ENCODE measurements at regions not wholly inside any gene's neighbourhood (a gene's known extent, or its start where the extent isn't known, plus 50 kb on each side); places are given as distances from the start of the nearest gene placed in this dataset.
"Not testable (repeated sequence)": the region's sequence is repeated elsewhere in the genome, so short reads cannot be mapped to it uniquely, and the experiment has no call there.

- H3K27ac Mint-ChIP-seq = no peak overlapping the region
- no peaks in the 10 kb centered on the region for H3K36me3 Mint-ChIP-seq
- DNase-seq (ENCODE audit: low spot score in 2 of 2) (no peak), ATAC-seq (no peak)
- H3K9me3 Mint-ChIP-seq = no peaks in the 10 kb centered on the region
These were observed 302.9 kb upstream of the DPPA4 start for GRCh38 chr3:109640146-109640652.

DNA sequence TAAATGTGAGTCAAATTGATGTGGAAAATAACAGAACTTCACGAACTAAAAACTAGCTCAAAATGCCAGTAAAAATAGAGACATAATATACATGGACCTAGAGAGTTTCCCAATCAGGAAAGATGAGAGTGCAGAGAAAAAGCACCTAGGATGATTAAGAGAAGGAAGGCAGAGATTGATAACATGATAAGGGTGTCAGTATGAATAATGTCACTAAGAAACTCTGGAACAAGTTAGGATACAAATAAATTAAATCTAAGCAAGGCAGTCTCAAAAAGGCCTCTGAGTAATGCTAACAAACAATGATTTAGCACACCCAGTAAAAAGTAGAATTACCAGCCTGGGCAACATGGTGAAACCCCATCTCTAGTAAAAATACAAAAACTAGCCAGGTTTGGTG is 304.7 kb upstream of the DPPA4 start:
- DNase-seq (ENCODE audit: low spot score in 2 of 2) (no peak), ATAC-seq (no peak)
- H3K9me3 Mint-ChIP-seq = no peaks in the 10 kb centered on the region
- no peaks in the 10 kb centered on the region for H3K36me3 Mint-ChIP-seq
- no peak overlapping the region for H3K27ac Mint-ChIP-seq

DNA sequence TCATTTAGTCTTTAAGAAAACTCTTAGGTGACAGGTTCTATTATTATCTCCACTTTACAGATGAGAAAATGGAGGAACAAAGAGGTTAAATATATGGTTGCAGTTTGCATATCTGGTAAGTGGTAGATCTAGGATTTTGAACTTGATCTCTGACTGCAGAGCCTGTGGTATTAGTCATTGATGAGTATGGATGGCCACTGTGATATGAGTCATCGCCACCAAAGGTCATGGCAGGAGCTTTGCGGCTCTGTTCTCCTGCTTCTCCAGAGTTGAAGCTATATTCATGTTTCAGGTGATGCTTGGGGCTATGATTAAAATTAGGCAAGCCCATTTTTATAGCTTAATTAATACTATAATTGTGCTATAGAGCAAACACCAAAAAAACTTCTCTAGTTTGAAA is 306.2 kb upstream of the DPPA4 start:
- Mint-ChIP-seq H3K9me3 (no peaks in the 10 kb centered on the region), H3K36me3 (no peaks in the 10 kb centered on the region), H3K27ac (no peak overlapping the region)
- ATAC-seq (peak; percentile 50 to 74), DNase-seq (ENCODE audit: low spot score in 2 of 2) (no peak)

- H3K36me3 Mint-ChIP-seq = no peaks in the 10 kb centered on the region
- no peak for ATAC-seq
- no peak overlapping the region for H3K27ac Mint-ChIP-seq
- DNase-seq (ENCODE audit: low spot score in 2 of 2) = no peak
- no peaks in the 10 kb centered on the region for H3K9me3 Mint-ChIP-seq
These were observed 307.0 kb upstream of the DPPA4 start for GRCh38 chr3:109644332-109644731.

GRCh38 chr3:109644746-109645145 is 307.4 kb upstream of the DPPA4 start:
- H3K36me3 Mint-ChIP-seq = no peaks in the 10 kb centered on the region
- DNase-seq (ENCODE audit: low spot score in 2 of 2) = no peak

GRCh38 chr3:109648027-109648426 is 310.7 kb upstream of the DPPA4 start:
- Mint-ChIP-seq H3K27ac (no peak overlapping the region), H3K9me3 (peaks cover 10% of the 10 kb centered on the region in 2 donors), H3K36me3 (no peaks in the 10 kb centered on the region)
- DNase-seq (ENCODE audit: low spot score in 2 of 2) = no peak
- no peak for ATAC-seq

More at GRCh38 chr3:109644746-109645145, 307.4 kb upstream of the DPPA4 start:
- H3K9me3 Mint-ChIP-seq = no peaks in the 10 kb centered on the region
- no peak overlapping the region for H3K27ac Mint-ChIP-seq
- no peak for ATAC-seq

DNA sequence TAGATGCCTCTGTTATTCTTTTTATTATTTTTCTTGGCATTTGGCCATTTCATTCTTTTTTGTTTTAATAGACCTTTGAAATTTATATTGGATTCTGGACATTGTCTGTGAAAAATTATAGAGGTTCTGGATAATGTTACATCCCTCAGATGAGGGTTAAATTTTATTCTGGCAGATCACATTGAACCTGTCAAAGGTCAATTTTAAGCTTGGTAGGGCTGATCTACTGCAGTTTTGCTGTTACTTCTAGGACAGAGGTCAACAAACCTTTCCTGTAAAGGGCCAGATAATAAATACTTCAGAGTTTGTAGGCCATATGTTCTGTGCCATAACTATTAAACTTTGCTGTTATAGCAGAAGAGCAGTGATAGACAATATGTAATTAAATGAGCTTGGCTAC is 318.9 kb upstream of the DPPA4 start:
- DNase-seq (ENCODE audit: low spot score in 2 of 2) (no peak), ATAC-seq (no peak)
- Mint-ChIP-seq H3K27ac (no peak overlapping the region), H3K9me3 (peaks cover 0 to 7% of the 10 kb centered on the region in 2 donors), H3K36me3 (no peaks in the 10 kb centered on the region)

GRCh38 chr3:109678600-109678999 is 341.3 kb upstream of the DPPA4 start:
- no peaks in the 10 kb centered on the region for H3K9me3 Mint-ChIP-seq
- ATAC-seq (no peak), DNase-seq (ENCODE audit: low spot score in 2 of 2) (no peak)
- H3K27ac Mint-ChIP-seq = no peak overlapping the region
- no peaks in the 10 kb centered on the region for H3K36me3 Mint-ChIP-seq

- Mint-ChIP-seq H3K9me3 (no peaks in the 10 kb centered on the region), H3K36me3 (no peaks in the 10 kb centered on the region), H3K27ac (no peak overlapping the region)
- DNase-seq (ENCODE audit: low spot score in 2 of 2) (no peak), ATAC-seq (no peak)
These were observed 342.3 kb upstream of the DPPA4 start for GRCh38 chr3:109679664-109680063.

- ATAC-seq = no peak
- no peak for DNase-seq (ENCODE audit: low spot score in 2 of 2)
- peaks cover 4% of the 10 kb centered on the region in 2 donors for H3K9me3 Mint-ChIP-seq
- no peaks in the 10 kb centered on the region for H3K36me3 Mint-ChIP-seq
- no peak overlapping the region for H3K27ac Mint-ChIP-seq
These were observed 346.4 kb upstream of the DPPA4 start for GRCh38 chr3:109683746-109684145.

DNA sequence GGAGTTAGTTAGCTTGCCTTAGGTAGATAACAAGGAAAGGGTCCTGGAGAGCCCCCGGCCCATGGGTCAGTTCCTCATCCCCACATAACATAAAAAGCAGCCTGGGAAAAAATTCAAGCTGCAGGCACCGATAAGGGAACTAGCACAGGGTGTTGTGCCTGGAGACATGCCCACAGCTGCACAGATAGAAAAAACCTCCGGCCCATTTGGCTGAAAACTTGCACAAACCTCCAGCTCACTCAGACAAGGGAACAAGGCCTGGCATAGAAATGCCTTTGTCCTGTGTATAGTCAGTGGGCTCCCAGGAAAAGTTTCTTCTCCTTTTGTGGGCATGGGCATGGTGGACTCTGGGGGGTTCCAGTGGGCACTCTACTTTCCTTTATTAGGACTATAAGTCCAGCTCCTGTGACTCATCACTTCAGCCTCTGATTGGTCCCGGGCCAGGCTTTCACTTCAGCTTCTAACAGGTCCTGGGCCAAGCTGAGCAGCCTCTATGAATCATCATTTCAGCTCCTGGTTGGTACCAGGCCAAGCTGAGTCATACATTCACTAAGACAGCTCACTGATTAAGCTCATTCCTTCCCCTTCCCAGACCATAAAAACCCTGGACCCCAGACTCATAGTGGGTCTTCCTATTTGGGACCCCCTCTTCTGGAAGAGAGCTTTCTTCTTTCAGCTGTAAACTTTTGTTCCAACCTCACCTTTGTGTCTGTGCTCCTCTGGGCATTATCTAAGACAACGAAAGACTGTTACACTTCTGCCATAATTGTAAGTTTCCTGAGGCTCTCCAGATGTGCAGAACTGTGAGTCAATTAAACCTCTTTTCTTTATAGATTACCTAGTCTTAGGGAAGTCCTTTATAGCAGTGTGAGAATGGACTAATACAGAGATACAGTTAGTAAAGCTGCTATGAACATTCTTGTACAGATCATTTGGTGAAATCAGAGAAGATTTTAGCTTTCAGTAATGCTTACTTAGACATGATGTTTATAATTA is 348.0 kb upstream of the DPPA4 start:
- DNase-seq (ENCODE audit: low spot score in 2 of 2) (no peak), ATAC-seq (no peak)
- Mint-ChIP-seq H3K9me3 (peaks cover 4 to 6% of the 10 kb centered on the region in 2 donors), H3K36me3 (no peaks in the 10 kb centered on the region), H3K27ac (no peak overlapping the region)

- Mint-ChIP-seq H3K27ac (no peak overlapping the region), H3K9me3 (peaks cover 17 to 23% of the 10 kb centered on the region in 2 donors), H3K36me3 (peaks cover 0 to 15% of the 10 kb centered on the region in 2 donors)
- ATAC-seq = no peak
- no peak for DNase-seq (ENCODE audit: low spot score in 2 of 2)
These were observed 350.3 kb upstream of the DPPA4 start for GRCh38 chr3:109687626-109688025.

- Mint-ChIP-seq H3K36me3 (peaks cover 0 to 18% of the 10 kb centered on the region in 2 donors), H3K27ac (no peak overlapping the region), H3K9me3 (peaks cover 15 to 17% of the 10 kb centered on the region in 2 donors)
- ATAC-seq (no peak), DNase-seq (ENCODE audit: low spot score in 2 of 2) (no peak)
These were observed 359.6 kb upstream of the DPPA4 start for GRCh38 chr3:109696932-109697331.

- no peak overlapping the region for H3K27ac Mint-ChIP-seq
- peak in 1 of 2 donors; percentile 19 for DNase-seq (ENCODE audit: low spot score in 2 of 2)
These were observed 364.9 kb upstream of the DPPA4 start for GRCh38 chr3:109702252-109702651.

GRCh38 chr3:109702976-109703375 is 365.6 kb upstream of the DPPA4 start:
- ATAC-seq = no peak
- H3K36me3 Mint-ChIP-seq = peaks cover 0 to 7% of the 10 kb centered on the region in 2 donors
- no peak for DNase-seq (ENCODE audit: low spot score in 2 of 2)
- peaks cover 0 to 17% of the 10 kb centered on the region in 2 donors for H3K9me3 Mint-ChIP-seq
- H3K27ac Mint-ChIP-seq = no peak overlapping the region

More at GRCh38 chr3:109702252-109702651, 364.9 kb upstream of the DPPA4 start:
- ATAC-seq = peak; percentile 94 to 98
- Mint-ChIP-seq H3K9me3 (peaks cover 0 to 17% of the 10 kb centered on the region in 2 donors), H3K36me3 (peaks cover 0 to 7% of the 10 kb centered on the region in 2 donors)

GRCh38 chr3:109705133-109705532 is 367.8 kb upstream of the DPPA4 start:
- not testable (repeated sequence) for DNase-seq (ENCODE audit: low spot score in 2 of 2); H3K27ac Mint-ChIP-seq; ATAC-seq; H3K36me3 Mint-ChIP-seq
- peaks cover 5 to 13% of the 10 kb centered on the region in 2 donors for H3K9me3 Mint-ChIP-seq

DNA sequence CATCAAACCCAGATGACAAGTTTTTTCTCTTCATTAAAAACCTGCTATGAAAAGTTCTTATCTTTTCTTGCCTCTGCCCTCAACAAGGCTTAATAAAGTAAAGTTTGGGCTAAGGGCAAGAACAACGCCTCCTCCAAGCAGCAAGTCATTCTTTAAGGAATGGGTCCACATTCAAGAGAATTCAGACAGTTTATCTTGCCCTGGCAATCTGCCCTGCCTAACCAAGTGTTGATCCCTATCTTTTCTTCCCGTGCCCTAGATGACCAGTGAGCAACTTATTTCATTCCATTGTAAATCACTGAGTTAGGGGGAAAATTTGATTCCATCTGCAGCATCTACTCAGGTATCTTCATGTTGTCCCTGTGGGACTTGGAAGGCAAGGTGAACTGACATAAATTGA is 370.3 kb upstream of the DPPA4 start:
- ATAC-seq (no peak), DNase-seq (ENCODE audit: low spot score in 2 of 2) (no peak)
- Mint-ChIP-seq H3K9me3 (peaks cover 11 to 15% of the 10 kb centered on the region in 2 donors), H3K27ac (no peak overlapping the region), H3K36me3 (peaks cover 7 to 12% of the 10 kb centered on the region in 2 donors)

Measured in activated naive CD4-positive, alpha-beta T cell treated with anti-CD3 and anti-CD28 coated beads, Interleukin-2, amount 50 U/mL, for 72 hours (primary cell).